Epithelial cell of esophagus (primary cell): ENCODE measurements at regions not wholly inside any gene's neighbourhood (a gene's known extent, or its start where the extent isn't known, plus 50 kb on each side); places are given as distances from the start of the nearest gene placed in this dataset.

Experiments used
- DNase-seq: peaks from one replicate; pipeline ENCODE4 v3.0.0; 2010; ENCODE audit warnings: low read depth
- H3K4me3 ChIP-seq: 2 replicates; pipeline ENCODE4 v1.5.1; 2011; ENCODE audit warnings: mild to moderate bottlenecking, low read length, control low read depth
- CTCF ChIP-seq: IDR thresholded peaks from 2 replicates; pipeline ENCODE4 v1.5.1; 2011; ENCODE audit warnings: low read depth, mild to moderate bottlenecking, low read length, control low read depth, inconsistent platforms; ENCODE audit not compliant: insufficient read depth; ENCODE audit errors: missing control alignments

GRCh38 chr12:63029676-63030075, 94.7 kb upstream of the PPM1H start:
- DNase-seq, result no peak
- H3K4me3 ChIP-seq, result no peak overlapping the region
- no peak for TF ChIP-seq CTCF

- H3K4me3 ChIP-seq, result no peak overlapping the region
- no peak for TF ChIP-seq CTCF
- DNase-seq, result no peak
Observed at GRCh38 chr12:63028951-63029350, 94.0 kb upstream of the PPM1H start.

GRCh38 chr12:63025116-63025515, 90.2 kb upstream of the PPM1H start:
- no peak for TF ChIP-seq CTCF
- no peak overlapping the region for H3K4me3 ChIP-seq
- no peak for DNase-seq

GRCh38 chr12:63023926-63024325, 89.0 kb upstream of the PPM1H start:
- no peak for DNase-seq
- TF ChIP-seq CTCF, result no peak
- no peak overlapping the region for H3K4me3 ChIP-seq

- H3K4me3 ChIP-seq, result no peak overlapping the region
- TF ChIP-seq CTCF, result no peak
Observed at GRCh38 chr12:63021116-63021515, 86.2 kb upstream of the PPM1H start.

GRCh38 chr12:63020269-63020668, 85.3 kb upstream of the PPM1H start:
- no peak for DNase-seq
- no peak for TF ChIP-seq CTCF
- no peak overlapping the region for H3K4me3 ChIP-seq

More at GRCh38 chr12:63021116-63021515, 86.2 kb upstream of the PPM1H start:
- DNase-seq, result no peak

- DNase-seq, result no peak
- no peak overlapping the region for H3K4me3 ChIP-seq
- TF ChIP-seq CTCF, result no peak
Observed at GRCh38 chr12:63018273-63018672, 83.3 kb upstream of the PPM1H start.
